ENCODE measurements at regions not wholly inside any gene's neighbourhood (a gene's known extent, or its start where the extent isn't known, plus 50 kb on each side); places are given as distances from the start of the nearest gene placed in this dataset.

DNA sequence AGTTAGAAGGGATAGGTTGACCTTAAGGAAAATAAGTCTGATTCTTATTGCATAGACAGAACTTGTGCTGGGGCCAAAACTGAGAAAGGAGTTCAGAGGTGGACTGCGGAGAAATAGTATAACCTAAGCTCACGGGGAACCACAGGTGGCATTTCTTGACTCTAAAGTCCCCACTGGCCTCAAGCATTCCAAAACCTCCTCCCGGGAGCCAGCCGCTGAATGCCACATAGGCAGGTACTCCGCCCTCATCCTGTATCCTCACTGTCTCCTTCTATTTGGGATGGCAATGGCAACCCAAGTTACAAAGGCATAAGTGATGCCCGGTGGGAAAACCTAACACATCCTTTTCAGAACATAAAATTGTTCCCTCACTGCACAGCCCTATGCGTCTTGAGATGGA, 173.0 kb downstream of the SP3 start (continued):
- TF ChIP-seq, protein P1, sequence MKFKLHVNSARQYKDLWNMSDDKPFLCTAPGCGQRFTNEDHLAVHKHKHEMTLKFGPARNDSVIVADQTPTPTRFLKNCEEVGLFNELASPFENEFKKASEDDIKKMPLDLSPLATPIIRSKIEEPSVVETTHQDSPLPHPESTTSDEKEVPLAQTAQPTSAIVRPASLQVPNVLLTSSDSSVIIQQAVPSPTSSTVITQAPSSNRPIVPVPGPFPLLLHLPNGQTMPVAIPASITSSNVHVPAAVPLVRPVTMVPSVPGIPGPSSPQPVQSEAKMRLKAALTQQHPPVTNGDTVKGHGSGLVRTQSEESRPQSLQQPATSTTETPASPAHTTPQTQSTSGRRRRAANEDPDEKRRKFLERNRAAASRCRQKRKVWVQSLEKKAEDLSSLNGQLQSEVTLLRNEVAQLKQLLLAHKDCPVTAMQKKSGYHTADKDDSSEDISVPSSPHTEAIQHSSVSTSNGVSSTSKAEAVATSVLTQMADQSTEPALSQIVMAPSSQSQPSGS (IDR thresholded peaks at IDR 0.05; ENCODE audit: low read length) = no peak
- TF ChIP-seq KDM1A (IDR thresholded peaks at IDR 0.05; ENCODE audit: borderline replicate concordance, low read length) = no peak
